T-helper 1 cell (primary cell): ENCODE measurements at regions not wholly inside any gene's neighbourhood (a gene's known extent, or its start where the extent isn't known, plus 50 kb on each side); places are given as distances from the start of the nearest gene placed in this dataset.

Experiments used
- DNase-seq, 5 donors: peaks; one replicate each; pipeline ENCODE4 v3.0.0-alpha.2; 2012 to 2020

DNA sequence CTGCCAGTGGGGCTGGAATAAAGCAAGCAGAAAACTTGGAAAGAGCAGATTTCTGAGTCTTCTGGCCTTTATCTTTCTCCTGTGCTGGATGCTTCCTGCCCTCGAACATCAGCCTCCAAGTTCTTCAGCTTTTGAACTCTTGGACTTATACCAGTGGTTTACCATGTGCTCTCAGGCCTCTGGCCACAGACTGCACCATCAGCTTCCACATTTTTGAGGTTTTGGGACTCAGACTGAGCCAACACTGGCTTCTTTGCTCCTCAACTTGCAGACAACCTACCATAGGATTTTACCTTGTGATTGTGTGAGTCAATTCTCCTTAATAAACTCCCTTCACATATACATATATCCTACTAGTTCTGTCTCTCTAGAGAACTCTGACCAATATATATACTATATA lies 706.6 kb downstream of the NR2F2 start:
- DNase-seq: no peak

DNA sequence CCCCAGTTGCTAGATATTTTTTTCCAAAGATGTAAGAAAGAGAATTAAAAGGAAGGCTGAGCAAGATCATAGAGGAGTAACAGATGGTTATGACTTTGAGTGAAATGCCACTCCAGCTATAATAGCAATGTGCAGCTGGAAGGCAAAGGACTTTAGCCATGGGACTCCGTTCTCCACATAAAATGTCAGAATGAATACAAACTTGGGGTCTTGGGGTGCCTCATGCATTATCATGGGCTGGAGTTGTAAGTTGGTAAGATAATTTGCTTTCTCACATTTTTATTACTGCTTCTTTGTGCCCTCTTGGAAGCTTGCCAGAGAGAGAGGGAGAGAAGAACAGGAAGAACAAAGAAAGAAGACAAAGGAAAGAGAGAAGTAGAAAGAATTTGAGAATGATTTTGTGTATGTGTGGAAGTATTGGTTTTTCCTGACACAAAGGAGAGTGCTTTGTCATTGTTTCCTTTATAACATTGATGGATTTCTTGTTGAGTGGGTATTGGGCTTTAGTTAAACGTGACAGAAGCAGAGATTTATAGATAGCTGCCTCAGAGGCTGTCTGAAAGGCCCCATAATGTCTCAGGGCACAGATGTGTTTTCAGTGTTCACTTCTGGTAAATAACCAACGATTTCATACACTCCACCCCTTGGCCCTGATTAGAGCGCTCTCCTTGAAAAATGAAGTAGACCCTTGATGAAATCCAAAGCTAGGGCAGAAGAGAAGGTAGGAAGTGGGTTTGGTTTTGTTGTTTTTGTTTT lies 715.3 kb downstream of the NR2F2 start:
- no peak for DNase-seq

DNA sequence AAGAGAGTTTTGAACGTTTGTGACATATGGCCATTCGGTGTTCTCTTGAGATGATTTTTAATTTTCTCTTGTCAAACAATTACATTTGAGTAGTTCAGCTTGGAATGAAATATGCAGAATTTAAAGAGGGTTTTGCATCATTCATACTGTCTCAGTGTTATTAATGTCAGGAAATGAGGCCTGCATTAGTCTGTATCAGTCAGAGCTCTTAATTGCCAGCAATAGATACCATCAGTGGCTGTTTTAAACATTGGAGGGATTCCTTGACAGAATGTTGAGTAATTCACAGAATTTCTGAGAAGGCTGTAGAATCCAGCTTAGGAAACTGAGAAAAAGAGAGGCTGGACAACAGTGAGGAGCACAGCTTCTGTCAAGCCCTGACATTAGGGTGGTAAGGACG lies 722.0 kb downstream of the NR2F2 start:
- no peak for DNase-seq

DNA sequence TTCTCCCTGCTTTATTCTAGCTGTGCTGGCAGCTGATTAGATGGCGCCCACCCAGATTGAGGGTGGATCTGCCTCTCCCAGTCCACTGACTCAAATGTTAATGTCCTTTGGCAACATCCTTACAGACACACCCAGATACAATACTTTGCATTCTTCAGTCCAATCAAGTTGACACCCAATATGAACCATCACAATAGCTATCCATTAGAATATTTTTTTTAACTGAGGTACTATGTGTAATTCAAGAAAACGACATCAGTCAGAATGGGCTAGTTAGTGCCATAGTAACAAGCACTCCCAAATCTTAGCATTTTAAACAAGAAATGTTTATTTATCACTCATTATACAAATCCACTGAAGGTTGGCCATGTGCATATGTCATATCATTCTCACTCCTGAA lies 723.1 kb downstream of the NR2F2 start:
- no peak for DNase-seq

DNA sequence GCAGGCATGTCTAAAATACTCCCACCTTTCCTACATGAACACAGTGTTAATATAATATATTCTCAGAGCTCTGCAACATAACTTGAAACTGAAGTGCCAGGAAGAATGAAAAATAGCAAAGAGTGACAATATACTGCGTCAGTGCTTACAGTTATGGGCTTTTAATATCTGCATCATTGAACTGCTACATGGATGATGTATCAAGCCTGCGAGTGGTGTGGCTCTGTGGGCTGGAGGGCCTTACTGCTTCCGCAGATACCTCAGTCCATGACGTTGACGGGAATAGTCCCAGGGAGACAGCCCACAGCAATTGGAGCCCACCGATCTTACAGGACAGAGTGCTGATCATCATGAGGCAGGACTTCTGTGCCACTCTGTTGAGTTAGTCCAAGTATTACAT lies 727.0 kb downstream of the NR2F2 start:
- DNase-seq: no peak

DNA sequence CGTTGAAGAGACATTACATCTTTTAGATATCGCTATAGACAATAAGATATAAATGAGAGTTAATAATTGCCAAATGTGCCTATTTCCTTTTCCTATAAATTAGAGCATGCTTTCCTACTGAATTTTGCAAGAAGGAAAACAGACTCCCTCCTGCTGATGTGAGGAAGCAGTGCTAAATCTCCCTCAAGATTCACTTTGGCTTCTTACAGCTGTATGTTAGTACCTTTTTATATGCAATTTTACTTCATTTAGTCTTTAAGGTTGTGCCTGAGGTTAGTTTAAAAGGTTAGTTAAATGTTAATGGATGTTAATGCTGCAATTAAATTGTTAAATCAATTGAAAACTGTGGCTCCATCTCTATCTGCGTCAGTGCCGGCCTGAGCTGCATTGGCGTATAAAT lies 728.8 kb downstream of the NR2F2 start:
- DNase-seq: no peak

DNA sequence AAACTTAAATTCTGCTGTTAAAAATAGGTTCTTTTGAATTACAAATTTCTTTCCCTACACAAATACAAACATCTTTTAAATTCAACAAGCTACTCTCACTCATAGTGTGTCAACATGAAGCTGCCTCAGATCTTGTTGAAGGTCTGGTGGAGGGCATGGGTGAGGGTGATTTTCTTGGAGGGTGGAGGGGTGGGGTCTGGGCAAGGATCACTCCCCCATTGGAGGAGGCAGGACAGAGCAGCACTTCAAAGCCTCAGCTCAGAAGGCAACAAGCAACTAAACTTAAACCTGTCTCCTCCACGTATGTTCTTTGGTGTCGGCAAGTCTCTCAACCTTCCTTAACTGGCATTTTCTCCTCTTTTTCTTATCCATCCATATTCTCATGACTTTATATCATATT lies 730.9 kb downstream of the NR2F2 start:
- no peak for DNase-seq

DNA sequence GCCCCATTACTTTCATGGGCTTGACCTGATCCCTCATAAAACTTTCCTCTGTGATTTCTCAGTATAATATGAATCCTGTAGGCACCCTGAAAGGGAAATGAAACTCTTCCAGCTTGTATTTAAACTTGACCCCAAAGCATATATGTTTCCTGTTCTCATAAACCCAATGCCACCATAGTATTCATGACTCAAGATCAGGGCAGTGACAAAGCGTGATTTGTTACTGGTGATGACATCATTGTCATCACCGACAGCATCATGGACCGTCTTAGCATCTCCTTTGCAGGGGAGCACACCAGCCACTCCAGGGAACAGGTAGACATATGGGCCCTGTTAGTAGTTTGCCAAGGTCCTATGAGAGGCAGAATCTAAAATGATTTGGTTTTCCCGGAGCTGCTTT lies 741.2 kb downstream of the NR2F2 start:
- no peak for DNase-seq

DNA sequence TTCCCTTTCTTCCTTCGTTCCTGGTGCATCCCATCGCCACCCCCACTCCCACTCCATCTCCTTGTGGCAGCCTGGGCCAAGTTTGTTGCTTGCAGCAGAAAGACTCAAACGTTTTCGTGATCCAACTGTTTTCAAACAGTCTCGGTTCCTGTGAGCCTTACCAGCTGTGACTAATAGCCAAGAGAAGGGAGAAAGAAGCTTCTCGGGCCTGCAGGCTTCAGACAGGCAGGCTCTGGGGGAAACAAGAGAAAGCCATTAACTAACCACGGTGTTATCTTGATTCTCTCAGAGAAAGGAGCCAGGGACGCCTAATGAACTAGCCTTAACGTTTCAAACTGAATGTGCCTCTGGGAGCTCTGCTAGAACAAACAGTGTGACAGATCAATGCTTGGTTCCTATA lies 742.0 kb downstream of the NR2F2 start:
- no peak for DNase-seq

DNA sequence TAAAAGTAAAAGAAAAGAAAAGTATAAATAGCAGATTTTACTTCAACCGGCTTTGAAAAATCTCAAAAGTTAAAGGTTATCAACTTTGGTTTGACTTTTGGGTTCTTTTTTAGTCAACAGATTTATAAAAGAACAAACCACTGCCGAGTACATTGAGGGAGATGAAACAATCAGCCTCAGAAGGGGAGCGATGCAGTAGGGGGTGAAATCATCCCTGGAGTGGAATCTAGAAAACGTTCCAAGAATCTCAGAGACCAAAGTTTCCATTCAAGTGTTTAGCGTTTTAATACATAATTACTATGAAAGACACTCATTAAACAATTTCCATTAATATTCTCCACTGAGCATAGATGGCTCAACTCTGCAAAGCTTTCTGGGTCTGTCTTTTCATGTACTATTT lies 745.5 kb downstream of the NR2F2 start:
- DNase-seq: no peak

DNA sequence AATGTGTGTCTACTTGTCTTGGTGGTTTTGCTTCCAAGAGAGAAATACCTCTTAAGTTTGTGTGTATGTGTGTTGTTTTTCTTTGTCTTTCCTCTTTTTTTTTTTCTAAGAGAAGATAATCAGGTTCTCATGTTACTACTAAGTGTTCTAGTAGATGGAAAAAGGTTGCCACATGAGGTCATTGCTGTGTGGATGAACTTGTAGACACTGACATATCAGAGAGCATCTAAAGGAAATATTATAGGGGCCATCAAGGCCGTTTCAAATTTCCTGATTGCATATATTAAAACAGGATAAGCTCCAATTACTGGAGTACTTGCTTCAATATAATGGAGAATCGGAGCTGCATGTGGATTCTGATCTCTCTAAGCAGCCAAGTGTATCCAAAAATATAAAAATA lies 747.5 kb downstream of the NR2F2 start:
- DNase-seq: no peak

DNA sequence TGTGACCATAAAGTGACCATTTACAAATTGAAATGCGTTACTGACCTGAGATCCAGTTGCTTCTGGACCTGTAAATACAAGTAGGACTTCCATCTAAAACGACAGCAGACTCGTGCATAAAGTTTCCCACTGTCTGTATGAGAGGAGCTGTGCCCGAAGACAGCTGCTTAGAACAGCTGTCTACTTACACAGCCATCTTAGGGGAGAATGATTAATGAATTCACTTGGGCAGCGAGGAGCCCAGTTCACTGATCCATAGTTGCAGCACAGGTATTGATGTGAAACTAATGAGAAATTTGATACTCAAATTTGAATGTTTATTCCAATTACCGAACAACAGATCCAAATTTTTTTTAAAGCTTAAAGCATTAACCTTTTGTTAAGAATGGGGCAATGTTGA lies 748.1 kb downstream of the NR2F2 start:
- DNase-seq: no peak

DNA sequence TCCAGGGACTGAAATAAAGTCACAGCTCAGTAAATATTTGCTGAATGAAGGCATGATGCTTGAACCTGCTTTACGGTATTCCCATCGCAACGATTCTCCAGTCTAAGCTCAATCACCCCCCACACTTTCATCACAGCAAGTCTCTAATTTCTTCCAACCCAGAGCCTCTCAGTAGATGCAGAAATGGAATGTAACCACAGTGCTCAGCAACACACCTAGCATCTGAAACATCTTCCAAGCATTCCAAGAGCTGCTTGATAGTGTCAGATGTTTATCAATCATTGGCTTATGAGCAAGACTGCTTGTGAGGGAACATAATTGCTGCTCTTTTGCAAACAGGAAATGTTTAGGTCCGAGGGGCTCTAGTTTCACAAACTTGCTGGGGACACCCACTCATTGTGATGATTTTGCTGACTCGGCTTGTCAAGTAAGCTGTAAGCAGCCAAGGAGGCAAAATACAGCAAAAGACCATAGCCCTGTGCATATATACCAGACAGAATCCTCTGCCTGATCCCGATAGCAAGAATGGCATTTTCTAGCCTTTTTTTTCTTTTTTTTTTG lies 751.2 kb downstream of the NR2F2 start:
- DNase-seq: no peak

DNA sequence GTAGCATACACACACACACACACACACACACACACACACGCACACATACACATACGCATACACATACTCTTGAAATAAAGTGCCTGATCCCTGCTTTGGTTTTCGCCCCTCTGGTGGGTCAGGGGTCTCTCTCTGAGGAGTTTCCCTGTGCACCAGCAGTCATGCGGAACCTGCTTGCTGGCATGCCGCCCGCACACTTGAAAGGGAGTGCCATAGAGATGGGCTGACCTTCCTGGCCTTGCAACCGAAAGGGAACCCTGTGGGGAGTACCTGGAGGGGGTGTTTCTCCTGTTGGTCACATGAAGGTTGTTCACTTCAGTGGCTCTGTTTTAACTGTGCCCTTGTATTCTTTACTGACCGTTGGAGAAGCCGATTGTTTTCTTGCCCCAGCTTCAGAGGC lies 752.3 kb downstream of the NR2F2 start:
- DNase-seq: no peak

DNA sequence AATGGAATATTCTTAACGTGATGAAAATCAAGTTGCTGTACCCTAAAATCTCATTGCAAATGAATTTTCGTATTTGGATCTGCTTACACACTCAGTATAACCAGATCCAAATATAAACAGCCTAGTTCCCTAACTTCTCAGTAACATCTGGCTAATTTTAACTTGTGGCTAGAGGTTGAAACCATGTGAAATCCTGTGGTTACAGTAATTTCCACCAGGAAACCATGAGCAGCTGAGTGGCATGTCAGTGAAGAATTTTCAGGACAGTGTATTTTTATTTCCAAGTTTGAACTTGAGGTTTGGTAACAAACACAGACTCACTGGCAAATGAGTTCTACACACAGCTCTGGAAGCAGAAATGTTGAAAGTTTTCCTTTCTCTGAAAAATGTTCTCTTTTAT lies 754.1 kb downstream of the NR2F2 start:
- no peak for DNase-seq

DNA sequence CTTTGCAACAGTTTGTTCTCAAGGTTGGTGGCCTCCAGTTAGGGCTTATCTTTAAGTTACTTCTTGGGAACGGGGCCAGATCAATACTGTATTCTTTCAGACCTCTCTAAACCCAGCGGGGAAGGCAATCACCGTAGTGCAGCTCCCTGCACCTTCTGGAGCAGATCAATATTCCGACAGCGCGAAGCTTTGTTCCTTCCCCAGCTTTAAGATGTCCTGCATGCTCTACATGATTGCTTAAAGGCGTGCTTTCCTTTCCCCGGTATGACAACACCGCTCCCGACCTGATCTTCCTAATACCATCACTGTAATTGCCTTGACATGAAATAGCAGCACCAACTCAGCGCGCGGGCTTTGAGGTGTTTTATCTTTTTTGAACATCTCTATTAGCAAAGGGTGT lies 755.2 kb downstream of the NR2F2 start:
- no peak for DNase-seq

DNA sequence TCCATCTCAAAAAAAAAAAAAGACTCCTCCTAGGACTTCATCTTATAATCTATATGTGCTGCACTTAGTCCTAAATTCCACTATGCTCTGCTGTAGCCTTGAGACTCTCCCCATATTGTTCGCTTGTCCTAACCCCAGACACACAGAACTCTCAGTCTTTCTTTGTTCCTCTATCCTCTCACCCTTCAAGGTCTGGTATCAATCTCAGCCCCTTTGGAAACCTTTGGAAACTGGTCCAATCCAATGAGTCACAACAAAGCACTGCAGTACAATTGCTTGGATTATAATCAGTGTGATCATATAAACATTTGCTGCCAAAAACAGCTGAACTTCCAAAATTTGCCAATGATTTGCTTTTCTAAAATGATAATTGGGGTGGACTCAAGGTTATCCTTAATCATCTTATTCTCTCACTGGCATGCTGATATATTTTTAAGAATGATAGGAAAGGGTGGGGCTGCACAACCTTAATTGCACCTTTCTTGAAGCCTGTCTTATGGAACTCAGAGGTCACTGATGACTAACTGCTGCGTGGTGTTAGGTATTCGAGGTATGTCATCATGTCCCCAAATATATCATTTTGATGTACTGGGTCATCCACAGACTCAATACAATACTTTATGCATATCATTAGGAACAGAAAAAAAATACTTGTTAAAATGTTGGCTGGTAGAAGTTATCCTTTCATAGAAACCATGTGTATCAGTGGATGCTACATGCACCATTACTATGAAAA lies 756.7 kb downstream of the NR2F2 start:
- DNase-seq: no peak

DNA sequence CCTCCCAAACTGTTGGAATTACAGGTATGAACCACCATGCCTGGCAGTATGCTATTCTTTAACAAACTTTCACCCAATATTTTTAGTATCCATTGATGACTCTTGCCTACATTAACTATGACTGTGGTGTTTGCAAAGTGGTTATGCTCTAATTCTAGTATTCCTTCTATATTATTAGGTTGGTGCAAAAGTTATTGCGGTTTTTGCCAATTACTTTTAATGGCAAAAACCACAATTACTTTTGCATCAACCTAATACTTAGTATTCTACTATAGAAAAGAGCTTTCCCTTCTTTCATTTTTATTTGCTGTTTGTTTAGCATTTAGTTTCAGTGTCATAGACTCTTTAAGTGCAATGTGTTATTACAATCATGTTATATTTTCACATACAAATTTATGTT lies 760.6 kb downstream of the NR2F2 start:
- DNase-seq: no peak

DNA sequence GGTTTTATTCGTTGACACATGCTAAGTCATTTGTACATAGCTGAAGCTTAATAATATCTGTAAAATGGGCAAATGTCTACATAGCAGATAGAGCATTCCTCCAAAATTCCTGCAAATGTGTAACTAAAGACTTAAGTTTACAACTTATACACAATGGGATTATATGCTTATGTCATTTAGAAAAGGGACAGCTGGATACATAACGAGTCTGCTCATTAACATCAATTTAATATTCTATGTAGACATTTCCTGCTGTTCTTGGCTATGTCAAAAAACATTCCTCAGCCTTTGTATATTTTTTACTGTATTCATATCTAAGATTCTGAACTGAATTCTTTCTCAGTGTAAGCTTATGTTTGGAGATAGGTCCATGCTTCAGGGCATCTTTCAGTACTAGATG lies 762.2 kb downstream of the NR2F2 start:
- DNase-seq: no peak

DNA sequence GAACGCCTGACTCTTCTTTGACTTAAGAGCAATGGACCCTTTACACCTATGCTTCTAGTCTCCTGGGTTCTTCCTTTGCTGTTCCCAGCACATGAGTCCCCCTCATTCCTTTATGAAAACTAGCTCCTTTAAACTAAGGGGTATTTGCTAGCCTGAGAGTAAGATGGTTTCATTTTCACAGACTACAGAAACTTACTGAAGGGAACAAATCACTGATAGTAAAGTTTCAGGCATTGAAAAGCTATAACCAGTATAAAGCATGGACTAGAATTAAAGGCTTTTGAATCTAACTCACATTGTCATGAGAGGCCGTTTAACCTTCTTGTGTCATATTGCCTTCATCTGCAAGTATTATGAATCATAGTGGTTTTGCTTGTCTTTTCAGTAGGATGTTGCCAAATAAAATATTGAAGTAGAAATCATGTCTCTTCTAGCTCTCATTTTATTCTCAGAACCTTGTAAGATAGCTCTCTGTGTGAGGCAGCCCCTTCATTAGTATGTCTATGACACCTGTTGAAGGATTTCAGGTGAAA lies 765.9 kb downstream of the NR2F2 start:
- DNase-seq: no peak

DNA sequence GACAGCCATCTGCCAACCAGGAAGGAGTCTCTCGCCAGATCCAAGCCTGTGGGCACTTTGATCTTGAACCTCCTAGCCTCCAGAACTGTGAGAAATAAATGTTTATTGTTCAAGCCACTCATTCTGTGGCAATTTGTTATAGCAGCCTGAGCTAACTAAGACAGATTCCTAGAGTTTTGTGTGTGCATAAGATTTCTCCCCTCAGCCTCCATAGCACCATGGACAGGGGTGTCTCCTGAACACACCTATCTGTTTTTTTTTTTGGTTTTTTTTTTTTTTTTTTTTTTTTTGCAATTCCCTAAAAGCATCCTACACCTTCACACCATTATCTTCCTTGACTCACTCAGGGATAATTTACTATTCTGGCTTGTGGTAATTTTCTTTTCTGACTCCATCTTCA lies 768.5 kb downstream of the NR2F2 start:
- no peak for DNase-seq

DNA sequence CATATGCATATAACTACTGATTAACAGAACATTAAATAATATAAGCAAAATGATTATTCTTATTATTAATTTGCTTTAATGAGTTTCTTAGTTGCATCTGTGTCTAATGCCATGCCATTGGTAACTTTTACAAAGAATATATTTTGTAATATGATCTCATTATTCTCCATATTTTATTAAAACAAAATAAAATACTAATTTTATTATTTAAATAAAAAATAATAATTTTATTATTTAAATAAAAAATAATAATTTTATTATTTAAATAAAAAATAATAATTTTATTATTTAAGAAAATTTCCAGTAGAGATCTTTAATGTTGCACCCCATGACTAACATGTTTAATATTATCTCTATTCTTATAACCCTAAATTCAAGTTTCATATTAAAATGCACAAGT lies 771.1 kb downstream of the NR2F2 start:
- DNase-seq: no peak

DNA sequence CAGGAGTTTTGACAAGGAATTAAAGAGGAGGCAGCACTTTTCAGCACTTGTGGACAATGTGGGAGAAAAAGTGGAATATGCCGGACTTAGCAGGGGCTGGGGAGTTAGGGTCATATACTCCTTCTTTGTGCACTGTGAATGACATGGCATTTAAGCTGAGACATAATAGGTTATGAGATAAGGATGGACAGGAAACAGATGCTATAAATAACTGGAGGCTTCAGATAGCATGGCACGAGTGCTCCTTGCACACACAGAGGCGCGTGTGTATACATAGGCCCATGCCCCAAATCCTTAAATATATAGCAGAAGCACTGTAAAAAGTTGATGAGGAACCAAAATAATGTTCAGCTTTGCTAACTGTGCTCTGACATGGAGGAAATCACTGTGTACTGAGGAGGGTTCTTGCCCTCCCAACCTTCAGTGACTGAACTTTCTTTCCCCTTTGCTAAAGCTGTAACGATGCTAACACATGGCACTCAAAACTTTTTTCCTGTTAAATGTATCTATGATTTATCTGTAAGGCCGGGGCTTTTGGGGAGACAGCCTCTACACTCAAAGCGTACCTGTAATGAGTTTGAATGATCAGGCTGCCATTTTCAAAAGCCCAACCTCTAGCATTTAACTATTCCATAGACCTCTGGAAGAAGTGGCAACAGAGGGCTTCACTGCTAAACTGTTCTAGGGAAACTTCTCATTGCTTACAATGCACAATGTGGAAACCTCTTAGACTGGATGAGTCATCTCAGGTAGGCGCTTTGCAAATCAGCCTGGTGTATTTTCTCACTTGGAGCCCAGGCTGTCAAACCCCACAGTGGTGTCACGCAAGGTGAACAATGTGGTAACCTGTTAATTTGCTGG lies 784.6 kb downstream of the NR2F2 start:
- DNase-seq: no peak
